Vagina (tissue), 2 donors: ENCODE measurements at regions not wholly inside any gene's neighbourhood (a gene's known extent, or its start where the extent isn't known, plus 50 kb on each side); places are given as distances from the start of the nearest gene placed in this dataset.

Source experiments
- DNase-seq, 2 donors: peaks; one replicate each; pipeline ENCODE4 v3.0.0-alpha.2; 2017; ENCODE audit errors: extremely low spot score in 2 of 2
- H3K27ac ChIP-seq: fragments of 200-600 bp; sonication (generic); one replicate; pipeline ENCODE4 v1.5.1; 2019
- H3K27me3 ChIP-seq: fragments of 200-600 bp; sonication (generic); one replicate; pipeline ENCODE4 v1.5.1; 2019
- H3K36me3 ChIP-seq, 2 donors: fragments of 200-600 bp; sonication (generic); one replicate each; pipeline ENCODE4 v1.5.1; 2017 to 2019
- H3K4me1 ChIP-seq: fragments of 200-600 bp; sonication (generic); one replicate; pipeline ENCODE4 v1.5.1; 2019
- H3K4me3 ChIP-seq, 2 donors: fragments of 200-600 bp; sonication (generic); 1 replicate in 1 of 2; 2 replicates in 1 of 2; pipeline ENCODE4 v1.5.1; 2016 to 2019
- H3K9me3 ChIP-seq: fragments of 200-600 bp; sonication (generic); one replicate; pipeline ENCODE4 v1.5.1; 2019
- CTCF ChIP-seq, 3 experiments: fragments of 450-650 bp in 2 of 3; fragments of 200-600 bp in 1 of 3; sonication (generic) in 1 of 3; IDR thresholded peaks; one replicate each; pipeline ENCODE4 v1.5.1; 2017 to 2019; ENCODE audit warnings: antibody characterized with exemption in 3 of 3, mild to moderate bottlenecking in 2 of 3, moderate library complexity in 2 of 3
- POLR2A ChIP-seq, 2 donors: fragments of 450-650 bp; IDR thresholded peaks; one replicate each; pipeline ENCODE4 v1.6.1; 2017; ENCODE audit warnings: antibody characterized with exemption in 2 of 2, mild to moderate bottlenecking in 2 of 2, moderate library complexity in 2 of 2
- POLR2AphosphoS5 ChIP-seq, 2 donors: sonication (generic); formaldehyde crosslinking; IDR thresholded peaks; one replicate each; pipeline ENCODE4 v1.9.0; 2017; ENCODE audit warnings: antibody characterized with exemption in 2 of 2, mild to moderate bottlenecking in 2 of 2, low read depth in 1 of 2; ENCODE audit not compliant: insufficient read depth in 1 of 2
- intact Hi-C: fragments of 100-400 bp; cut with DNase I; formaldehyde crosslinking; loops from one replicate; pipeline ENCODE4 v1.15.1; 2023

- no peak for DNase-seq
- intact Hi-C loops: no loop called here
- Histone ChIP-seq H3K4me1 (peaks cover under 1% of the 10 kb centered on the region), H3K36me3 (no peaks in the 10 kb centered on the region), H3K9me3 (no peaks in the 10 kb centered on the region), H3K27ac (no peak overlapping the region), H3K4me3 (no peak overlapping the region), H3K27me3 (no peaks in the 10 kb centered on the region)
- TF ChIP-seq POLR2AphosphoS5 (IDR thresholded peaks at IDR 0.05; ENCODE audit: insufficient read depth in 1 of 2, low read depth in 1 of 2) (no peak), POLR2A (IDR thresholded peaks at IDR 0.05) (no peak), CTCF (IDR thresholded peaks at IDR 0.05) (no peak)
Observed at GRCh38 chr20:20888936-20889335, 176.5 kb upstream of the RALGAPA2 start.

- no peaks in the 10 kb centered on the region for H3K9me3 ChIP-seq
- no peak overlapping the region for H3K4me3 ChIP-seq
- intact Hi-C loops: no loop called here
- H3K27me3 ChIP-seq: no peaks in the 10 kb centered on the region
- no peak overlapping the region for H3K27ac ChIP-seq
- TF ChIP-seq CTCF (IDR thresholded peaks at IDR 0.05) (no peak), POLR2A (IDR thresholded peaks at IDR 0.05) (no peak), POLR2AphosphoS5 (IDR thresholded peaks at IDR 0.05; ENCODE audit: insufficient read depth in 1 of 2, low read depth in 1 of 2) (no peak)
- DNase-seq: no peak
- no peaks in the 10 kb centered on the region for H3K36me3 ChIP-seq
- no peaks in the 10 kb centered on the region for H3K4me1 ChIP-seq
Observed at GRCh38 chr20:20888266-20888656, 175.8 kb upstream of the RALGAPA2 start.

- H3K4me1 ChIP-seq: no peaks in the 10 kb centered on the region
- no peaks in the 10 kb centered on the region for H3K9me3 ChIP-seq
- no peak for TF ChIP-seq POLR2A (IDR thresholded peaks at IDR 0.05)
- TF ChIP-seq POLR2AphosphoS5 (IDR thresholded peaks at IDR 0.05; ENCODE audit: insufficient read depth in 1 of 2, low read depth in 1 of 2): no peak
- TF ChIP-seq CTCF (IDR thresholded peaks at IDR 0.05): no peak
- H3K36me3 ChIP-seq: no peaks in the 10 kb centered on the region
- DNase-seq: no peak
- H3K27ac ChIP-seq: no peak overlapping the region
- no peak overlapping the region for H3K4me3 ChIP-seq
- intact Hi-C loops: no loop called here
- H3K27me3 ChIP-seq: no peaks in the 10 kb centered on the region
Observed at GRCh38 chr20:20887593-20888265, 175.3 kb upstream of the RALGAPA2 start.

- no peak for DNase-seq
- TF ChIP-seq CTCF (IDR thresholded peaks at IDR 0.05): no peak
- no peak for TF ChIP-seq POLR2AphosphoS5 (IDR thresholded peaks at IDR 0.05; ENCODE audit: insufficient read depth in 1 of 2, low read depth in 1 of 2)
- TF ChIP-seq POLR2A (IDR thresholded peaks at IDR 0.05): no peak
- Histone ChIP-seq H3K4me3 (no peak overlapping the region), H3K4me1 (no peaks in the 10 kb centered on the region), H3K27ac (no peak overlapping the region), H3K36me3 (no peaks in the 10 kb centered on the region), H3K9me3 (no peaks in the 10 kb centered on the region), H3K27me3 (no peaks in the 10 kb centered on the region)
- intact Hi-C loops: no loop called here
Observed at GRCh38 chr20:20881808-20882207, 169.4 kb upstream of the RALGAPA2 start.

GRCh38 chr20:20877079-20877478, 164.6 kb upstream of the RALGAPA2 start:
- Histone ChIP-seq H3K27ac (no peak overlapping the region), H3K9me3 (no peaks in the 10 kb centered on the region), H3K36me3 (no peaks in the 10 kb centered on the region), H3K4me3 (no peak overlapping the region), H3K27me3 (no peaks in the 10 kb centered on the region), H3K4me1 (no peaks in the 10 kb centered on the region)
- no peak for TF ChIP-seq CTCF (IDR thresholded peaks at IDR 0.05)
- TF ChIP-seq POLR2A (IDR thresholded peaks at IDR 0.05): no peak
- TF ChIP-seq POLR2AphosphoS5 (IDR thresholded peaks at IDR 0.05; ENCODE audit: insufficient read depth in 1 of 2, low read depth in 1 of 2): no peak
- DNase-seq: no peak
- intact Hi-C loops: no loop called here
